Hindlimb muscle (tissue), 1 donor: ENCODE measurements at regions not wholly inside any gene's neighbourhood (a gene's known extent, or its start where the extent isn't known, plus 50 kb on each side); places are given as distances from the start of the nearest gene placed in this dataset.
A peak's percentile ranks its signal among the peaks of the same experiment; 100 is the strongest.
"Not testable (repeated sequence)": the region's sequence is repeated elsewhere in the genome, so short reads cannot be mapped to it uniquely, and the experiment has no call there.

ENCODE experiments used
- DNase-seq: peaks from one replicate; pipeline ENCODE4 v3.0.0-alpha.2; 2013

- DNase-seq: no peak
These were observed 417.6 kb upstream of the AUTS2 start for GRCh38 chr7:69180662-69181061.

GRCh38 chr7:69182596-69183467, 415.4 kb upstream of the AUTS2 start:
- no peak for DNase-seq

- no peak for DNase-seq
These were observed 413.9 kb upstream of the AUTS2 start for GRCh38 chr7:69184339-69184738.

GRCh38 chr7:69185170-69185569, 413.1 kb upstream of the AUTS2 start:
- DNase-seq: no peak

GRCh38 chr7:69186974-69187373, 411.3 kb upstream of the AUTS2 start:
- no peak for DNase-seq

- DNase-seq: no peak
These were observed 410.4 kb upstream of the AUTS2 start for GRCh38 chr7:69187824-69188333.

- DNase-seq: no peak
These were observed 408.9 kb upstream of the AUTS2 start for GRCh38 chr7:69189406-69189805.

- DNase-seq: no peak
These were observed 408.2 kb upstream of the AUTS2 start for GRCh38 chr7:69190025-69190424.

GRCh38 chr7:69190763-69191162, 407.5 kb upstream of the AUTS2 start:
- DNase-seq: no peak

GRCh38 chr7:69192134-69192533, 406.1 kb upstream of the AUTS2 start:
- DNase-seq: no peak

- no peak for DNase-seq
These were observed 405.2 kb upstream of the AUTS2 start for GRCh38 chr7:69193061-69193460.

- no peak for DNase-seq
These were observed 401.7 kb upstream of the AUTS2 start for GRCh38 chr7:69196593-69196992.

GRCh38 chr7:69198250-69198649, 400.0 kb upstream of the AUTS2 start:
- DNase-seq: no peak

GRCh38 chr7:69199041-69199440, 399.2 kb upstream of the AUTS2 start:
- no peak for DNase-seq

GRCh38 chr7:69199661-69200060, 398.6 kb upstream of the AUTS2 start:
- DNase-seq: no peak

GRCh38 chr7:69203871-69204270, 394.4 kb upstream of the AUTS2 start:
- no peak for DNase-seq

- peak; percentile 27 for DNase-seq
These were observed 393.3 kb upstream of the AUTS2 start for GRCh38 chr7:69204943-69205342.

- DNase-seq: no peak
These were observed 392.7 kb upstream of the AUTS2 start for GRCh38 chr7:69205581-69205980.

- DNase-seq: no peak
These were observed 390.0 kb upstream of the AUTS2 start for GRCh38 chr7:69208276-69208675.

- no peak for DNase-seq
These were observed 389.4 kb upstream of the AUTS2 start for GRCh38 chr7:69208848-69209247.

GRCh38 chr7:69211336-69211735, 386.9 kb upstream of the AUTS2 start:
- no peak for DNase-seq

GRCh38 chr7:69211739-69212138, 386.5 kb upstream of the AUTS2 start:
- no peak for DNase-seq

- DNase-seq: no peak
These were observed 384.4 kb upstream of the AUTS2 start for GRCh38 chr7:69213878-69214277.

- not testable (repeated sequence) for DNase-seq
These were observed 382.8 kb upstream of the AUTS2 start for GRCh38 chr7:69215516-69215915.
